Osteoblast (primary cell): ENCODE measurements at regions not wholly inside any gene's neighbourhood (a gene's known extent, or its start where the extent isn't known, plus 50 kb on each side); places are given as distances from the start of the nearest gene placed in this dataset.
"Not testable (repeated sequence)": the region's sequence is repeated elsewhere in the genome, so short reads cannot be mapped to it uniquely, and the experiment has no call there.

Experiments
- DNase-seq: peaks from one replicate; pipeline ENCODE4 v3.0.0; 2011; ENCODE audit warnings: low spot score, mixed read lengths; ENCODE audit not compliant: insufficient read length; ENCODE audit errors: missing footprints
- H2AFZ ChIP-seq: 2 replicates; pipeline ENCODE4 v1.6.0; 2011; ENCODE audit warnings: mild to moderate bottlenecking, low read length
- H3K27ac ChIP-seq: 2 replicates; pipeline ENCODE4 v1.5.1; 2011; ENCODE audit warnings: mild to moderate bottlenecking, low read depth, low read length, moderate library complexity
- H3K27me3 ChIP-seq: 2 replicates; pipeline ENCODE4 v1.6.0; 2012; ENCODE audit warnings: mild to moderate bottlenecking, control low read depth, inconsistent platforms, low read length, moderate library complexity; ENCODE audit not compliant: insufficient read depth
- H3K36me3 ChIP-seq: 2 replicates; pipeline ENCODE4 v1.5.1; 2011; ENCODE audit warnings: mild to moderate bottlenecking, low read length, control low read depth, moderate library complexity; ENCODE audit not compliant: insufficient read depth
- H3K4me1 ChIP-seq: 2 replicates; pipeline ENCODE4 v1.5.1; 2011; ENCODE audit warnings: mild to moderate bottlenecking, low read length, control low read depth, moderate library complexity; ENCODE audit not compliant: insufficient read depth
- H3K4me2 ChIP-seq: 2 replicates; pipeline ENCODE4 v1.6.0; 2011; ENCODE audit warnings: mild to moderate bottlenecking, low read length; ENCODE audit not compliant: insufficient read depth
- H3K4me3 ChIP-seq: fragments of 200-600 bp; sonication (generic); 3 replicates; pipeline ENCODE4 v1.5.1; 2012; ENCODE audit warnings: mild to moderate bottlenecking, low read length, inconsistent platforms; ENCODE audit not compliant: insufficient read depth
- H3K79me2 ChIP-seq: 2 replicates; pipeline ENCODE4 v1.6.0; 2012; ENCODE audit warnings: mild to moderate bottlenecking, low read length, control low read depth, inconsistent platforms; ENCODE audit not compliant: insufficient read depth
- H3K9me3 ChIP-seq: 2 replicates; pipeline ENCODE4 v1.5.1; 2011; ENCODE audit warnings: low read depth, low read length, control low read depth
- H4K20me1 ChIP-seq: 2 replicates; pipeline ENCODE4 v1.6.0; 2012; ENCODE audit warnings: mild to moderate bottlenecking, low read length, control low read depth; ENCODE audit not compliant: insufficient read depth
- CTCF ChIP-seq: IDR thresholded peaks from 2 replicates; pipeline ENCODE4 v1.5.1; 2011; ENCODE audit warnings: mild to moderate bottlenecking, low read depth, low read length, moderate library complexity; ENCODE audit errors: extremely low read depth

GRCh38 chrX:138255373-138255772, 456.1 kb downstream of the FGF13 start:
- Histone ChIP-seq H3K4me1 (no peaks in the 10 kb centered on the region), H3K9me3 (no peaks in the 10 kb centered on the region), H3K79me2 (no peaks in the 10 kb centered on the region), H3K4me3 (no peak overlapping the region), H4K20me1 (no peaks in the 10 kb centered on the region), H3K27me3 (no peaks in the 10 kb centered on the region), H3K4me2 (no peak overlapping the region), H3K27ac (no peak overlapping the region), H2AFZ (no peak overlapping the region), H3K36me3 (no peaks in the 10 kb centered on the region)
- DNase-seq = no peak
- TF ChIP-seq CTCF = no peak

GRCh38 chrX:138264095-138264494, 447.4 kb downstream of the FGF13 start:
- not testable (repeated sequence) for H3K27ac ChIP-seq, DNase-seq, H3K4me2 ChIP-seq, H3K36me3 ChIP-seq, H4K20me1 ChIP-seq, H2AFZ ChIP-seq, H3K79me2 ChIP-seq, H3K9me3 ChIP-seq, H3K4me1 ChIP-seq, H3K27me3 ChIP-seq, H3K4me3 ChIP-seq

- Histone ChIP-seq H2AFZ (no peak overlapping the region), H3K27me3 (no peaks in the 10 kb centered on the region), H3K36me3 (no peaks in the 10 kb centered on the region), H3K4me3 (no peak overlapping the region), H3K4me1 (no peaks in the 10 kb centered on the region), H3K79me2 (no peaks in the 10 kb centered on the region), H3K9me3 (no peaks in the 10 kb centered on the region), H3K4me2 (no peak overlapping the region), H4K20me1 (no peaks in the 10 kb centered on the region), H3K27ac (no peak overlapping the region)
- no peak for DNase-seq
- TF ChIP-seq CTCF = no peak
These were observed 440.6 kb downstream of the FGF13 start for GRCh38 chrX:138270931-138271330.

- H3K27me3 ChIP-seq = not testable (repeated sequence)
These were observed 428.8 kb downstream of the FGF13 start for GRCh38 chrX:138282598-138283150.

GRCh38 chrX:138287205-138287877, 424.2 kb downstream of the FGF13 start:
- no peaks in the 10 kb centered on the region for H3K79me2 ChIP-seq
- H3K27me3 ChIP-seq = no peaks in the 10 kb centered on the region
- H3K4me3 ChIP-seq = no peak overlapping the region
- H4K20me1 ChIP-seq = no peaks in the 10 kb centered on the region
- H3K27ac ChIP-seq = no peak overlapping the region
- no peak overlapping the region for H2AFZ ChIP-seq
- no peak for TF ChIP-seq CTCF
- no peak overlapping the region for H3K4me2 ChIP-seq
- no peaks in the 10 kb centered on the region for H3K36me3 ChIP-seq
- H3K4me1 ChIP-seq = no peaks in the 10 kb centered on the region
- H3K9me3 ChIP-seq = no peaks in the 10 kb centered on the region
- no peak for DNase-seq

More at GRCh38 chrX:138282598-138283150, 428.8 kb downstream of the FGF13 start:
- H3K4me3 ChIP-seq, H3K9me3 ChIP-seq, DNase-seq, H2AFZ ChIP-seq, H3K4me2 ChIP-seq, H3K36me3 ChIP-seq, H3K4me1 ChIP-seq, H3K79me2 ChIP-seq, H3K27ac ChIP-seq, H4K20me1 ChIP-seq: not testable (repeated sequence)
